HS-27A (cell line): ENCODE measurements at regions not wholly inside any gene's neighbourhood (a gene's known extent, or its start where the extent isn't known, plus 50 kb on each side); places are given as distances from the start of the nearest gene placed in this dataset.

Experiments
- DNase-seq: peaks from one replicate; pipeline ENCODE4 v3.0.0-alpha.2; 2012; ENCODE audit warnings: low read depth, missing footprints

DNA sequence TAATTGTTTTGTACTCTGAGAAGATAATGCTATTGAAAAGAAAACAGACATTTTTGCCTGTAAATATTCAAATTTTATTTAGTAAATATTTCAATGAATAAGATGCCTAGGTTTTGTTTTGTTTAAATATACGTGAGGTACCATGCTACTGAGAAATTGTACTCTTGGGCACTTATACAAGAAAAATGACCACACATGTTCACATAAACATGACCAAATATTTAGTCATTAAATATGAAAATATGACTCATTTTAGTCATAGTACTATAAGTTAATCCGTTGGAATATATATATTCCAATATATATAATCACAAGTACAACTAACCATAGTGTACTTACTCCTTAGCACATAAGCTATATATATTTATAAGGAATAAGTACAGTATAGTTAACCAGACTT lies 56.7 kb upstream of the ZNF804A start:
- DNase-seq = no peak

DNA sequence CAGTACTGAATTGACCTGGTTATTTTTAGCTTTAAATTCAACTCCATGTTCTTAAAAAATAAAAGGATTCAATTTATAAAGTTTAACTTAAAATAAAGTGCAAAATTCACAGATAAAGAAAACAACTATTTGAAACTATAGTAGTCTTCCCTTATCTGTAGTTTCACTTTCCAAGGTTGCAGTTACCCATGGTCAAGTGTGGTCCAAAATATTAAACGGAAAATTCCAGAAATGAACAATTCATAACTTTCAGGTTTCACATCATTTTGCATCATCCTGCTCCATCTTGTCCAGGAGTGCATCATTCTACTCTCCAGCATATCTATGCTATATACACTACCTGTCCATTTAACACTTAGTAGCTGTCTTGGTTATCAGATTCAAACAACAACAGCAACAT lies 54.5 kb upstream of the ZNF804A start:
- DNase-seq = no peak
